H1 (cell line): ENCODE measurements at regions not wholly inside any gene's neighbourhood (a gene's known extent, or its start where the extent isn't known, plus 50 kb on each side); places are given as distances from the start of the nearest gene placed in this dataset.

Experiments used
- CTCF ChIA-PET: fragments of 300-600 bp; sonication (Branson Sonifier 250); formaldehyde crosslinking; loops from one replicate; lab custom pipeline; 2021; ENCODE audit not compliant: partially characterized antibody; lab: Charles Lee
- POLR2A ChIA-PET: fragments of 300-600 bp; sonication (Branson Sonifier 250); formaldehyde crosslinking; loops from one replicate; lab custom pipeline; 2021; ENCODE audit warnings: inconsistent platforms; ENCODE audit not compliant: partially characterized antibody; lab: Charles Lee
- DNase-seq, 2 experiments: peaks; one replicate each; pipeline versions ENCODE4 v3.0.0 to v3.0.0-alpha.2; 2010 to 2022; ENCODE audit warnings: low spot score in 2 of 2, low read depth in 1 of 2, mixed read lengths in 1 of 2
- FAIRE-seq: peaks from 2 replicates; lab custom pipeline; 2011; peaks lifted over from hg19 to GRCh38; lab: Jason Lieb, UNC
- H2AFZ ChIP-seq: 2 replicates; pipeline ENCODE4 v1.8.1; 2012; ENCODE audit warnings: low read length, inconsistent platforms
- H2AK5ac ChIP-seq: 2 replicates; pipeline ENCODE4 v1.6.1; 2013; ENCODE audit warnings: low read depth, low read length
- H2BK120ac ChIP-seq: replicated peaks from 2 replicates; pipeline ENCODE3; 2013; ENCODE audit warnings: low read depth, low read length, inconsistent platforms
- H2BK12ac ChIP-seq: 2 replicates; pipeline ENCODE4 v1.6.1; 2013; ENCODE audit warnings: low read depth, low read length
- H2BK15ac ChIP-seq: 2 replicates; pipeline ENCODE4 v1.6.1; 2013; ENCODE audit warnings: low read length
- H2BK20ac ChIP-seq: 2 replicates; pipeline ENCODE4 v1.6.1; 2013; ENCODE audit warnings: low read length
- H2BK5ac ChIP-seq: 2 replicates; pipeline ENCODE4 v1.6.1; 2013; ENCODE audit warnings: low read depth, low read length
- H3K14ac ChIP-seq: 2 replicates; pipeline ENCODE4 v1.6.1; 2013; ENCODE audit warnings: inconsistent platforms; ENCODE audit not compliant: insufficient read length
- H3K18ac ChIP-seq: 2 replicates; pipeline ENCODE4 v1.6.1; 2013; ENCODE audit warnings: low read length; ENCODE audit errors: extremely low read depth
- H3K23ac ChIP-seq: 2 replicates; pipeline ENCODE4 v1.6.1; 2013; ENCODE audit warnings: inconsistent platforms; ENCODE audit not compliant: insufficient read length
- H3K23me2 ChIP-seq: 2 replicates; pipeline ENCODE4 v1.6.1; 2013; ENCODE audit warnings: low read depth, low read length
- H3K27ac ChIP-seq: 2 replicates; pipeline ENCODE4 v1.6.1; 2011; ENCODE audit warnings: low read depth, low read length, inconsistent platforms
- H3K27me3 ChIP-seq, 4 experiments: replicated peaks in 1 of 4; 1 replicate in 1 of 4; 2 replicates in 3 of 4; pipeline versions ENCODE4 v1.6.1 to v1.8.1; 2011 to 2013; ENCODE audit warnings: low read length in 3 of 4, mild to moderate bottlenecking in 3 of 4, inconsistent platforms in 2 of 4, mixed read lengths in 2 of 4, moderate library complexity in 1 of 4; ENCODE audit not compliant: control insufficient read depth in 3 of 4, insufficient read depth in 3 of 4; ENCODE audit errors: extremely low read depth in 1 of 4
- H3K36me3 ChIP-seq, 4 experiments: 2 replicates each; pipeline versions ENCODE4 v1.6.1 to v1.8.1; 2011 to 2013; ENCODE audit warnings: mild to moderate bottlenecking in 4 of 4, low read length in 3 of 4, moderate library complexity in 2 of 4, control low read depth in 1 of 4, inconsistent platforms in 1 of 4; ENCODE audit not compliant: insufficient read depth in 4 of 4, control insufficient read depth in 2 of 4
- H3K4ac ChIP-seq: replicated peaks from 2 replicates; pipeline ENCODE3; 2013; ENCODE audit warnings: low read length, low read depth, mixed read lengths, inconsistent platforms; ENCODE audit not compliant: insufficient read length
- H3K4me1 ChIP-seq, 4 experiments: replicated peaks in 1 of 4; 1 replicate in 1 of 4; 2 replicates in 3 of 4; pipeline versions ENCODE4 v1.6.1 to v1.8.1; 2011 to 2013; ENCODE audit warnings: low read length in 3 of 4, inconsistent platforms in 2 of 4, mixed read lengths in 1 of 4; ENCODE audit not compliant: insufficient read depth in 4 of 4, control insufficient read depth in 3 of 4
- H3K4me2 ChIP-seq, 2 experiments: 2 replicates each; pipeline versions ENCODE4 v1.6.1 to v1.8.1; 2011 to 2013; ENCODE audit warnings: low read depth in 2 of 2, low read length in 2 of 2, control low read depth in 1 of 2, inconsistent platforms in 1 of 2, mild to moderate bottlenecking in 1 of 2; ENCODE audit not compliant: insufficient read depth in 1 of 2
- H3K4me3 ChIP-seq, 4 experiments: fragments of 200-600, 300-600 bp in 1 of 4; sonication (generic), shearing (Covaris generic), sonication (Bioruptor Twin) in 1 of 4; 2 replicates each; pipeline versions ENCODE4 v1.5.1 to v1.8.1; 2011 to 2016; ENCODE audit warnings: low read length in 4 of 4, low read depth in 3 of 4, control low read depth in 2 of 4, inconsistent platforms in 2 of 4, mild to moderate bottlenecking in 2 of 4, mixed read lengths in 1 of 4, moderate library complexity in 1 of 4; ENCODE audit not compliant: insufficient read depth in 2 of 4; ENCODE audit errors: extremely low read depth in 1 of 4
- H3K56ac ChIP-seq: replicated peaks from 2 replicates; pipeline ENCODE3; 2013; ENCODE audit warnings: low read depth, mild to moderate bottlenecking, mixed read lengths, low read length, inconsistent platforms; ENCODE audit not compliant: insufficient read length
- H3K79me1 ChIP-seq: 2 replicates; pipeline ENCODE4 v1.6.1; 2013; ENCODE audit warnings: low read depth, low read length, control low read depth
- H3K79me2 ChIP-seq, 2 experiments: 2 replicates each; pipeline versions ENCODE4 v1.6.1 to v1.8.1; 2012 to 2013; ENCODE audit warnings: low read length in 2 of 2, mild to moderate bottlenecking in 2 of 2, inconsistent platforms in 1 of 2; ENCODE audit not compliant: insufficient read depth in 2 of 2, control insufficient read depth in 1 of 2
- H3K9ac ChIP-seq, 4 experiments: replicated peaks in 1 of 4; 1 replicate in 1 of 4; 2 replicates in 3 of 4; pipeline versions ENCODE4 v1.6.1 to v1.8.1; 2011 to 2013; ENCODE audit warnings: low read depth in 3 of 4, low read length in 3 of 4, control low read depth in 2 of 4, mild to moderate bottlenecking in 2 of 4, moderate library complexity in 2 of 4, inconsistent platforms in 1 of 4; ENCODE audit errors: extremely low read depth in 1 of 4
- H3K9me3 ChIP-seq, 2 experiments: 2 replicates each; pipeline versions ENCODE4 v1.6.1 to v1.8.1; 2012 to 2013; ENCODE audit warnings: mild to moderate bottlenecking in 2 of 2, moderate library complexity in 2 of 2, control low read depth in 1 of 2, inconsistent platforms in 1 of 2, low read depth in 1 of 2, low read length in 1 of 2, mixed read lengths in 1 of 2; ENCODE audit not compliant: insufficient read depth in 2 of 2
- H4K20me1 ChIP-seq, 2 experiments: replicated peaks in 1 of 2; 2 replicates each; pipeline versions ENCODE3 to v1.8.1; 2011 to 2013; ENCODE audit warnings: inconsistent platforms in 2 of 2, low read length in 2 of 2, mild to moderate bottlenecking in 1 of 2; ENCODE audit not compliant: insufficient read depth in 2 of 2, control insufficient read depth in 1 of 2
- H4K5ac ChIP-seq: 2 replicates; pipeline ENCODE4 v1.6.1; 2013; ENCODE audit warnings: low read length, low read depth, mixed read lengths, inconsistent platforms; ENCODE audit not compliant: insufficient read length
- H4K8ac ChIP-seq: 2 replicates; pipeline ENCODE4 v1.8.0; 2013; ENCODE audit warnings: mild to moderate bottlenecking, moderate library complexity, low read length, inconsistent platforms; ENCODE audit not compliant: insufficient read depth; ENCODE audit errors: extremely low read depth
- H4K91ac ChIP-seq: replicated peaks from 2 replicates; pipeline ENCODE3; 2013; ENCODE audit warnings: low read length, mixed read lengths, inconsistent platforms; ENCODE audit not compliant: insufficient read length
- BACH1 ChIP-seq: IDR thresholded peaks from 2 replicates; pipeline ENCODE4 v1.6.1; 2012; ENCODE audit warnings: low read length, improper control_type of control experiment
- CBX8 ChIP-seq: fragments of 300-800, 300-1000 bp; sonication (generic); IDR thresholded peaks from 2 replicates; pipeline ENCODE4 v1.7.1; 2016; ENCODE audit warnings: low read depth, low read length, borderline replicate concordance
- CHD1 ChIP-seq: IDR thresholded peaks from 2 replicates; pipeline ENCODE4 v1.6.1; 2012; ENCODE audit warnings: low read depth, low read length, improper control_type of control experiment
- CTBP2 ChIP-seq: IDR thresholded peaks from 2 replicates; pipeline ENCODE4 v1.7.0; 2011; ENCODE audit warnings: borderline replicate concordance, mild to moderate bottlenecking, moderate library complexity, mixed read lengths, low read length; ENCODE audit not compliant: insufficient read depth, insufficient read length
- EGR1 ChIP-seq: IDR thresholded peaks from 2 replicates; pipeline ENCODE4 v1.6.1; 2011; ENCODE audit warnings: low read depth, low read length, borderline replicate concordance
- HDAC6 ChIP-seq: IDR thresholded peaks from one replicate; pipeline ENCODE4 v1.7.1; 2012; ENCODE audit warnings: low read depth, mild to moderate bottlenecking, inconsistent platforms, low read length, moderate library complexity
- KDM1A ChIP-seq: fragments of 200-600, 300-600 bp; sonication (generic); IDR thresholded peaks from 2 replicates; pipeline ENCODE4 v1.7.1; 2016; ENCODE audit warnings: mild to moderate bottlenecking, low read length, borderline replicate concordance
- NRF1 ChIP-seq: IDR thresholded peaks from 2 replicates; pipeline ENCODE4 v1.6.1; 2011; ENCODE audit warnings: mild to moderate bottlenecking, low read depth, low read length, improper control_type of control experiment
- RNF2 ChIP-seq: fragments of 200-900, 300-1000 bp; sonication (generic); IDR thresholded peaks from 2 replicates; pipeline ENCODE4 v1.7.1; 2016; ENCODE audit warnings: borderline replicate concordance, low read depth, mild to moderate bottlenecking, antibody characterized with exemption, low read length; ENCODE audit not compliant: poor library complexity, severe bottlenecking; ENCODE audit errors: missing control alignments
- SP2 ChIP-seq: IDR thresholded peaks from 2 replicates; pipeline ENCODE4 v1.6.1; 2012; ENCODE audit warnings: mild to moderate bottlenecking, low read length, inconsistent platforms
- SUZ12 ChIP-seq: fragments of 200-600 bp; sonication (generic); IDR thresholded peaks from 2 replicates; pipeline ENCODE4 v1.6.1; 2012; ENCODE audit warnings: mild to moderate bottlenecking, inconsistent platforms, low read length, moderate library complexity, mixed read lengths
- TAF1 ChIP-seq: IDR thresholded peaks from 2 replicates; pipeline ENCODE4 v1.6.1; 2011; ENCODE audit warnings: mild to moderate bottlenecking, low read depth, low read length
- TCF12 ChIP-seq: IDR thresholded peaks from 2 replicates; pipeline ENCODE4 v1.6.1; 2011; ENCODE audit warnings: low read depth, mild to moderate bottlenecking, low read length
- TEAD4 ChIP-seq: IDR thresholded peaks from 2 replicates; pipeline ENCODE4 v1.6.1; 2012; ENCODE audit warnings: low read depth, low read length, inconsistent platforms, mixed read lengths
- WGBS, 2 experiments: shearing (Covaris generic) in 1 of 2; methylation state at CpG; one replicate each; pipeline versions ENCODE4 v1.1.6 to v1.1.7; 2013 to 2015; ENCODE audit warnings: low lambda C conversion rate in 2 of 2, mixed read lengths in 2 of 2, inconsistent platforms in 1 of 2, low coverage in 1 of 2, missing lambda C conversion rate in 1 of 2; ENCODE audit not compliant: insufficient replicate concordance in 2 of 2, insufficient coverage in 1 of 2, insufficient read length in 1 of 2; ENCODE audit errors: extremely low coverage in 1 of 2, missing lambda C conversion rate in 1 of 2; 5-methylcytosine and 5-hydroxymethylcytosine counted together

- H4K5ac ChIP-seq, result no peak overlapping the region
- no peak overlapping the region for H2BK120ac ChIP-seq
- H2AFZ ChIP-seq, result no peak overlapping the region
- no peak overlapping the region for H2BK12ac ChIP-seq
- no peak overlapping the region for H2BK5ac ChIP-seq
- ChIA-PET POLR2A (no interaction called here), CTCF (no interaction called here)
- H2AK5ac ChIP-seq, result no peak overlapping the region
- H4K8ac ChIP-seq, result no peak overlapping the region
- H3K4me3 ChIP-seq, result no peak overlapping the region
- no peak overlapping the region for H3K56ac ChIP-seq
- H3K79me2 ChIP-seq, result no peaks in the 10 kb centered on the region; a peak in 1 of 4 replicates
- H3K9me3 ChIP-seq, result peaks cover 4 to 5% of the 10 kb centered on the region in 2 experiments; a peak in 2 of 4 replicates
- no peak overlapping the region for H3K14ac ChIP-seq
- TF ChIP-seq CHD1 (no peak), BACH1 (no peak), CBX8 (no peak), TEAD4 (no peak), NRF1 (no peak), TCF12 (no peak), KDM1A (no peak), SP2 (no peak), TAF1 (no peak), CTBP2 (no peak), RNF2 (no peak), EGR1 (no peak), HDAC6 (no peak), SUZ12 (no peak)
- H3K18ac ChIP-seq, result no peak overlapping the region
- no peak overlapping the region for H2BK15ac ChIP-seq
- no peaks in the 10 kb centered on the region for H3K23me2 ChIP-seq
- H4K20me1 ChIP-seq, result no peaks in the 10 kb centered on the region
- H3K27me3 ChIP-seq, result no peaks in the 10 kb centered on the region
- no peak for DNase-seq
- no peak overlapping the region for H4K91ac ChIP-seq
- H3K27ac ChIP-seq, result no peak overlapping the region
- no peak overlapping the region for H3K4me2 ChIP-seq
- no peak overlapping the region for H3K4ac ChIP-seq
- no peak for FAIRE-seq
- H3K23ac ChIP-seq, result no peak overlapping the region
- H3K36me3 ChIP-seq, result no peaks in the 10 kb centered on the region
- WGBS, 2 experiments, result 89% methylated on average over 2 of the region's 2 CpGs; no CpG with 5 or more reads in 1 of the 2 experiments
- no peak overlapping the region for H2BK20ac ChIP-seq
- peaks cover 0 to 3% (median 0%) of the 10 kb centered on the region in 4 experiments; a peak in 1 of 7 replicates for H3K4me1 ChIP-seq
- H3K9ac ChIP-seq, result no peak overlapping the region
- H3K79me1 ChIP-seq, result no peaks in the 10 kb centered on the region
Measured at GRCh38 chr10:78383378-78384048, 349.9 kb downstream of the RPS24 start.
